Choroid plexus epithelial cell (primary cell): ENCODE measurements at regions not wholly inside any gene's neighbourhood (a gene's known extent, or its start where the extent isn't known, plus 50 kb on each side); places are given as distances from the start of the nearest gene placed in this dataset.
"Not testable (repeated sequence)": the region's sequence is repeated elsewhere in the genome, so short reads cannot be mapped to it uniquely, and the experiment has no call there.

Experiments
- DNase-seq: peaks from one replicate; pipeline ENCODE4 v3.0.0-alpha.2; 2010; ENCODE audit warnings: low read depth
- H3K4me3 ChIP-seq: 2 replicates; pipeline ENCODE4 v1.5.1; 2011; ENCODE audit warnings: low read depth, mild to moderate bottlenecking, control low read depth, low read length, moderate library complexity
- CTCF ChIP-seq: conservative IDR thresholded peaks from 2 replicates; pipeline ENCODE4 v1.5.1; 2011; ENCODE audit warnings: low read depth, mild to moderate bottlenecking, control low read depth, inconsistent platforms, low read length, moderate library complexity

- no peak for DNase-seq
- H3K4me3 ChIP-seq: no peak overlapping the region
- no peak for TF ChIP-seq CTCF
These were observed 201.7 kb upstream of the AFF2 start for GRCh38 chrX:148298737-148299136.

- not testable (repeated sequence) for H3K4me3 ChIP-seq, DNase-seq
These were observed 195.2 kb upstream of the AFF2 start for GRCh38 chrX:148305214-148305613.

- no peak for TF ChIP-seq CTCF
- no peak for DNase-seq
These were observed 191.0 kb upstream of the AFF2 start for GRCh38 chrX:148309413-148309812.

GRCh38 chrX:148310426-148311165 lies 189.8 kb upstream of the AFF2 start:
- no peak overlapping the region for H3K4me3 ChIP-seq
- no peak for DNase-seq
- no peak for TF ChIP-seq CTCF

More at GRCh38 chrX:148309413-148309812, 191.0 kb upstream of the AFF2 start:
- no peak overlapping the region for H3K4me3 ChIP-seq

- DNase-seq: no peak
- no peak overlapping the region for H3K4me3 ChIP-seq
- no peak for TF ChIP-seq CTCF
These were observed 188.9 kb upstream of the AFF2 start for GRCh38 chrX:148311544-148311943.

- H3K4me3 ChIP-seq: no peak overlapping the region
- DNase-seq: no peak
- no peak for TF ChIP-seq CTCF
These were observed 185.5 kb upstream of the AFF2 start for GRCh38 chrX:148314876-148315275.

- no peak for TF ChIP-seq CTCF
- DNase-seq: no peak
- no peak overlapping the region for H3K4me3 ChIP-seq
These were observed 184.0 kb upstream of the AFF2 start for GRCh38 chrX:148316446-148316845.

GRCh38 chrX:148322906-148323305 lies 177.5 kb upstream of the AFF2 start:
- no peak for DNase-seq
- TF ChIP-seq CTCF: no peak
- H3K4me3 ChIP-seq: no peak overlapping the region
